Adrenal gland (tissue), 5 donors: ENCODE measurements at regions not wholly inside any gene's neighbourhood (a gene's known extent, or its start where the extent isn't known, plus 50 kb on each side); places are given as distances from the start of the nearest gene placed in this dataset.

Source experiments
- POLR2A ChIP-seq, 2 donors: fragments of 450-650 bp; IDR thresholded peaks; one replicate each; pipeline ENCODE4 v1.6.1; 2017; ENCODE audit warnings: antibody characterized with exemption in 2 of 2, mild to moderate bottlenecking in 2 of 2, moderate library complexity in 1 of 2
- TF ChIP-seq, protein P1 (sequence below), 6 experiments: fragments of 450-650 bp in 4 of 6; fragments of 200-600 bp in 2 of 6; sonication (generic) in 1 of 6; IDR thresholded peaks; 1 replicate in 5 of 6; 2 replicates in 1 of 6; pipeline versions ENCODE4 v1.5.1 to v1.8.0; 2016 to 2021; ENCODE audit warnings: antibody characterized with exemption in 6 of 6, mild to moderate bottlenecking in 2 of 6, moderate library complexity in 1 of 6
- donor health status: DM: no; HTN: no; CAD: no.

DNA sequence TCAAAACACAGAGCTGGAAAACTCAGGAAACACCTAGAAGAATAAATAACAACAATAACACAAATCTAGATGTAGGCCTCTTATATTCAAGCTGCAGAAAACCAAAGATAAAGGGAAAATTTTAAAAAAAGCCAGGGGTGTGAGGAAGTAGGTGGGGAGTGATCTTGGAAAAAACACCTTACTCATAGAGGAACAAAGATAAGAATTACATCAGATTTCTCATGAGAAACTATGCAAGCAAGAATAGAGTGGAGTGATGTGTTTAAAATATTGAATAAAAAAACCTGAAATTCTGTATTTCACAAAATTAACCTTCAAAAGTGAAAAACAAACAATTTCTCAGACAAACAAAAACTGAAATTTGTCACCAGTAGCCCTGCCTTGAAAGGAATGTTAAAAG, 265.5 kb upstream of the RGS18 start:
- TF ChIP-seq, protein P1, sequence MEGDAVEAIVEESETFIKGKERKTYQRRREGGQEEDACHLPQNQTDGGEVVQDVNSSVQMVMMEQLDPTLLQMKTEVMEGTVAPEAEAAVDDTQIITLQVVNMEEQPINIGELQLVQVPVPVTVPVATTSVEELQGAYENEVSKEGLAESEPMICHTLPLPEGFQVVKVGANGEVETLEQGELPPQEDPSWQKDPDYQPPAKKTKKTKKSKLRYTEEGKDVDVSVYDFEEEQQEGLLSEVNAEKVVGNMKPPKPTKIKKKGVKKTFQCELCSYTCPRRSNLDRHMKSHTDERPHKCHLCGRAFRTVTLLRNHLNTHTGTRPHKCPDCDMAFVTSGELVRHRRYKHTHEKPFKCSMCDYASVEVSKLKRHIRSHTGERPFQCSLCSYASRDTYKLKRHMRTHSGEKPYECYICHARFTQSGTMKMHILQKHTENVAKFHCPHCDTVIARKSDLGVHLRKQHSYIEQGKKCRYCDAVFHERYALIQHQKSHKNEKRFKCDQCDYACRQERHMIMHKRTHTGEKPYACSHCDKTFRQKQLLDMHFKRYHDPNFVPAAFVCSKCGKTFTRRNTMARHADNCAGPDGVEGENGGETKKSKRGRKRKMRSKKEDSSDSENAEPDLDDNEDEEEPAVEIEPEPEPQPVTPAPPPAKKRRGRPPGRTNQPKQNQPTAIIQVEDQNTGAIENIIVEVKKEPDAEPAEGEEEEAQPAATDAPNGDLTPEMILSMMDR (IDR thresholded peaks at IDR 0.05): no peak
- TF ChIP-seq POLR2A (IDR thresholded peaks at IDR 0.05): no peak
